HepG2 (cell line): ENCODE measurements at regions not wholly inside any gene's neighbourhood (a gene's known extent, or its start where the extent isn't known, plus 50 kb on each side); places are given as distances from the start of the nearest gene placed in this dataset.

Experiments
- ATAC-seq: fragments of 200-7000 bp; cut with Tn5 transposase; 3 replicates; pipeline ENCODE4 v1.9.1; 2020; ENCODE audit warnings: mild to moderate bottlenecking, moderate library complexity
- BruUV-seq: library from RNA; stranded (reverse); fragments of 400-500 nt; replicated peaks from 2 replicates; lab custom pipeline; 2021; lab: Mats Ljungman, UMichigan
- CTCF ChIA-PET: fragments of 300-600 bp; formaldehyde crosslinking; extraction: SDS; loops from one replicate; lab custom pipeline; 2021; ENCODE audit warnings: low total read pairs, inconsistent platforms, low intra/inter-chr PET ratio; lab: Yijun Ruan, JAX
- POLR2A ChIA-PET: fragments of 350-600 bp; sonication (Branson Sonifier 250); formaldehyde crosslinking; loops from one replicate; lab custom pipeline; 2020; ENCODE audit warnings: antibody characterized with exemption, inconsistent platforms; lab: Yijun Ruan, JAX
- DNase-seq: peaks from one replicate; pipeline ENCODE4 v3.0.0-alpha.2; 2015; ENCODE audit warnings: low spot score
- FAIRE-seq: peaks from 3 replicates; lab custom pipeline; 2011; peaks lifted over from hg19 to GRCh38; lab: Jason Lieb, UNC
- H2AFZ ChIP-seq: one replicate; pipeline ENCODE4 v1.6.1; 2011; ENCODE audit warnings: low read length, inconsistent platforms
- H3K27ac ChIP-seq: fragments of 300-600 bp; 3 replicates; pipeline ENCODE4 v1.8.0; 2011; ENCODE audit warnings: mixed run types, mild to moderate bottlenecking, mixed read lengths, low read length, inconsistent platforms; ENCODE audit not compliant: insufficient read depth; ENCODE audit errors: extremely low read length
- H3K27me3 ChIP-seq, 2 experiments: fragments of 200-600 bp in 1 of 2; 2 replicates in 1 of 2; 3 replicates in 1 of 2; pipeline versions ENCODE4 v1.6.0 to v1.8.0; 2011; ENCODE audit warnings: low read length in 2 of 2, mild to moderate bottlenecking in 2 of 2, moderate library complexity in 2 of 2, inconsistent platforms in 1 of 2; ENCODE audit not compliant: insufficient read depth in 2 of 2, control insufficient read depth in 1 of 2
- H3K36me3 ChIP-seq, 2 experiments: fragments of 200-600 bp in 1 of 2; replicated peaks in 1 of 2; 2 replicates in 1 of 2; 3 replicates in 1 of 2; pipeline versions ENCODE4 v1.5.1 to v1.8.0; 2011; ENCODE audit warnings: low read length in 2 of 2, inconsistent platforms in 1 of 2; ENCODE audit not compliant: insufficient read depth in 2 of 2, control insufficient read depth in 1 of 2
- H3K4me1 ChIP-seq: 2 replicates; pipeline ENCODE4 v1.5.1; 2012; ENCODE audit warnings: low read length, inconsistent platforms; ENCODE audit not compliant: insufficient read depth
- H3K4me2 ChIP-seq: 2 replicates; pipeline ENCODE4 v1.6.0; 2011; ENCODE audit warnings: low read depth, low read length, inconsistent platforms
- H3K4me3 ChIP-seq, 3 experiments: fragments of 200-600 bp in 1 of 3; sonication (generic), shearing (Covaris generic) in 1 of 3; replicated peaks in 1 of 3; 2 replicates each; pipeline ENCODE4 v1.5.1; 2011 to 2016; ENCODE audit warnings: low read length in 3 of 3, inconsistent platforms in 2 of 3, low read depth in 2 of 3, mild to moderate bottlenecking in 2 of 3, control low read depth in 1 of 3, mixed read lengths in 1 of 3; ENCODE audit not compliant: insufficient read depth in 1 of 3
- H3K79me2 ChIP-seq: one replicate; pipeline ENCODE4 v1.6.1; 2011; ENCODE audit warnings: low read length, inconsistent platforms; ENCODE audit not compliant: insufficient read depth
- H3K9ac ChIP-seq: 2 replicates; pipeline ENCODE4 v1.6.0; 2011; ENCODE audit warnings: mild to moderate bottlenecking, low read depth, low read length, inconsistent platforms; ENCODE audit not compliant: insufficient read depth
- H3K9me3 ChIP-seq: 2 replicates; pipeline ENCODE4 v1.5.1; 2012; ENCODE audit warnings: mild to moderate bottlenecking, low read length
- H4K20me1 ChIP-seq: 2 replicates; pipeline ENCODE4 v1.6.0; 2011; ENCODE audit warnings: inconsistent platforms, mild to moderate bottlenecking, low read length, moderate library complexity; ENCODE audit not compliant: insufficient read depth
- ARNTL ChIP-seq: sonication (generic); formaldehyde crosslinking; IDR thresholded peaks from 2 replicates; pipeline ENCODE4 v1.4.0; 2020; ENCODE audit warnings: mild to moderate bottlenecking, missing genetic modification reagents
- ATF1 ChIP-seq: IDR thresholded peaks from 2 replicates; pipeline ENCODE4 v1.6.1; 2016; ENCODE audit warnings: mild to moderate bottlenecking, control low read depth
- CREB3 ChIP-seq: sonication (generic); formaldehyde crosslinking; IDR thresholded peaks from 2 replicates; pipeline ENCODE4 v1.5.0; 2020; ENCODE audit warnings: missing genetic modification reagents
- HOXD1 ChIP-seq: sonication (generic); formaldehyde crosslinking; IDR thresholded peaks from 2 replicates; pipeline ENCODE4 v1.5.0; 2020; ENCODE audit warnings: missing genetic modification reagents
- MAFK ChIP-seq, 2 experiments: IDR thresholded peaks in 1 of 2; conservative IDR thresholded peaks in 1 of 2; 2 replicates each; pipeline ENCODE4 v1.6.1; 2011; ENCODE audit warnings: improper control_type of control experiment in 2 of 2, low read length in 2 of 2
- MBD4 ChIP-seq: IDR thresholded peaks from 2 replicates; pipeline ENCODE4 v1.6.1; 2012; ENCODE audit warnings: low read length, inconsistent platforms, borderline replicate concordance
- MZF1 ChIP-seq: sonication (generic); formaldehyde crosslinking; IDR thresholded peaks from 2 replicates; pipeline ENCODE4 v1.8.1; 2023; ENCODE audit warnings: mild to moderate bottlenecking, missing genetic modification reagents, borderline replicate concordance
- UBTF ChIP-seq: sonication (generic); formaldehyde crosslinking; IDR thresholded peaks from 2 replicates; pipeline ENCODE4 v1.4.0; 2020; ENCODE audit warnings: mild to moderate bottlenecking, missing genetic modification reagents
- ZNF12 ChIP-seq: sonication (generic); formaldehyde crosslinking; IDR thresholded peaks from 2 replicates; pipeline ENCODE4 v1.5.0; 2020; ENCODE audit warnings: missing genetic modification reagents
- ZNF160 ChIP-seq: sonication (generic); formaldehyde crosslinking; IDR thresholded peaks from 2 replicates; pipeline ENCODE4 v1.8.0; 2022; ENCODE audit warnings: mild to moderate bottlenecking, inconsistent platforms, missing genetic modification reagents
- ZNF232 ChIP-seq: sonication (generic); formaldehyde crosslinking; IDR thresholded peaks from 2 replicates; pipeline ENCODE4 v1.4.0; 2020; ENCODE audit warnings: missing genetic modification reagents, borderline replicate concordance
- ZNF577 ChIP-seq: sonication (generic); formaldehyde crosslinking; IDR thresholded peaks from 2 replicates; pipeline ENCODE4 v1.4.0; 2020; ENCODE audit warnings: mild to moderate bottlenecking, low read depth, missing genetic modification reagents, borderline replicate concordance
- ZSCAN22 ChIP-seq: sonication (generic); formaldehyde crosslinking; IDR thresholded peaks from 2 replicates; pipeline ENCODE4 v1.4.0; 2020; ENCODE audit warnings: mild to moderate bottlenecking, missing genetic modification reagents
- ZZZ3 ChIP-seq: sonication (generic); formaldehyde crosslinking; IDR thresholded peaks from 2 replicates; pipeline ENCODE4 v1.4.0; 2020; ENCODE audit warnings: missing genetic modification reagents, mild to moderate bottlenecking, borderline replicate concordance
- WGBS: methylation state at CpG from one replicate; pipeline ENCODE4 v1.1.6; 2017; ENCODE audit warnings: low lambda C conversion rate; 5-methylcytosine and 5-hydroxymethylcytosine counted together
- in situ Hi-C: cut with HindIII; loops from 2 replicates; pipeline ENCODE4 v1.10.0; 2017; ENCODE audit warnings: low pct_unique_long_range_greater_than_20kb; ENCODE audit not compliant: extremely low pct_ligation_motif_present
- intact Hi-C: fragments of 100-400 bp; cut with micrococcal nuclease; formaldehyde crosslinking; loops from one replicate; pipeline ENCODE4 v1.10.0; 2022; ENCODE audit not compliant: unreplicated experiment
- TF ChIP-seq, protein P1 (sequence below): sonication (generic); formaldehyde crosslinking; IDR thresholded peaks from 2 replicates; pipeline ENCODE4 v1.5.1; 2020; ENCODE audit warnings: mild to moderate bottlenecking, missing genetic modification reagents
- TF ChIP-seq, protein P2 (sequence below): sonication (generic); formaldehyde crosslinking; IDR thresholded peaks from 2 replicates; pipeline ENCODE4 v1.5.1; 2020; ENCODE audit warnings: missing genetic modification reagents, mild to moderate bottlenecking, borderline replicate concordance
- TF ChIP-seq, protein P3 (sequence below): sonication (generic); formaldehyde crosslinking; IDR thresholded peaks from 2 replicates; pipeline ENCODE4 v1.4.0; 2020; ENCODE audit warnings: missing genetic modification reagents

GRCh38 chr10:117750616-117751015 is 208.1 kb downstream of the EMX2 start:
- intact Hi-C loops, result no loop called here
- no peaks in the 10 kb centered on the region for H3K36me3 ChIP-seq
- ChIA-PET CTCF (no interaction called here), POLR2A (no interaction called here)
- H3K4me1 ChIP-seq, result no peaks in the 10 kb centered on the region
- WGBS, result 60% methylated on average over 3 of the region's 4 CpGs
- H4K20me1 ChIP-seq, result no peaks in the 10 kb centered on the region
- no peak overlapping the region for H3K9ac ChIP-seq
- DNase-seq (no peak), ATAC-seq (no peak), FAIRE-seq (no peak)
- no peaks in the 10 kb centered on the region; a peak in 2 of 5 replicates for H3K27me3 ChIP-seq
- no peak overlapping the region for H3K4me3 ChIP-seq
- no TSS peak for BruUV-seq
- no peak overlapping the region for H3K27ac ChIP-seq
- no peaks in the 10 kb centered on the region for H3K79me2 ChIP-seq
- H3K9me3 ChIP-seq, result no peaks in the 10 kb centered on the region
- no peak overlapping the region for H2AFZ ChIP-seq
- in situ Hi-C loops, result no loop called here
- no peak for TF ChIP-seq ATF1 (CRISPR knock-in tag)
- no peak for TF ChIP-seq CREB3 (CRISPR knock-in tag)
- TF ChIP-seq ZNF232 (CRISPR knock-in tag), result no peak
- no peak for TF ChIP-seq HOXD1
- no peak for TF ChIP-seq MBD4
- TF ChIP-seq ZZZ3 (CRISPR knock-in tag), result no peak
- TF ChIP-seq UBTF, result no peak
- TF ChIP-seq, protein P1, sequence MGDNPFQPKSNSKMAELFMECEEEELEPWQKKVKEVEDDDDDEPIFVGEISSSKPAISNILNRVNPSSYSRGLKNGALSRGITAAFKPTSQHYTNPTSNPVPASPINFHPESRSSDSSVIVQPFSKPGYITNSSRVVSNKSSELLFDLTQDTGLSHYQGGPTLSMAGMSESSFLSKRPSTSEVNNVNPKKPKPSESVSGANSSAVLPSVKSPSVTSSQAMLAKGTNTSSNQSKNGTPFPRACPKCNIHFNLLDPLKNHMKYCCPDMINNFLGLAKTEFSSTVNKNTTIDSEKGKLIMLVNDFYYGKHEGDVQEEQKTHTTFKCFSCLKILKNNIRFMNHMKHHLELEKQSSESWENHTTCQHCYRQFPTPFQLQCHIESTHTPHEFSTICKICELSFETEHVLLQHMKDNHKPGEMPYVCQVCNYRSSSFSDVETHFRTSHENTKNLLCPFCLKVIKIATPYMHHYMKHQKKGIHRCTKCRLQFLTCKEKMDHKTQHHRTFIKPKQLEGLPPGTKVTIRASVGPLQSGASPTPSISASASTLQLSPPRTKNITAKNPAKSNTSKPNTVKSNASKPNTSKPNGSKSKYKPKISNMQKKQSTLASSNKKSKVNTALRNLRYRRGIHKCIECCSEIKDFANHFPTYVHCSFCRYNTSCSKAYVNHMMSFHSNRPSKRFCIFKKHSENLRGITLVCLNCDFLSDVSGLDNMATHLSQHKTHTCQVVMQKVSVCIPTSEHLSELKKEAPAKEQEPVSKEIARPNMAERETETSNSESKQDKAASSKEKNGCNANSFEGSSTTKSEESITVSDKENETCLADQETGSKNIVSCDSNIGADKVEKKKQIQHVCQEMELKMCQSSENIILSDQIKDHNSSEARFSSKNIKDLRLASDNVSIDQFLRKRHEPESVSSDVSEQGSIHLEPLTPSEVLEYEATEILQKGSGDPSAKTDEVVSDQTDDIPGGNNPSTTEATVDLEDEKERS (CRISPR knock-in tag), result no peak
- TF ChIP-seq, protein P2, sequence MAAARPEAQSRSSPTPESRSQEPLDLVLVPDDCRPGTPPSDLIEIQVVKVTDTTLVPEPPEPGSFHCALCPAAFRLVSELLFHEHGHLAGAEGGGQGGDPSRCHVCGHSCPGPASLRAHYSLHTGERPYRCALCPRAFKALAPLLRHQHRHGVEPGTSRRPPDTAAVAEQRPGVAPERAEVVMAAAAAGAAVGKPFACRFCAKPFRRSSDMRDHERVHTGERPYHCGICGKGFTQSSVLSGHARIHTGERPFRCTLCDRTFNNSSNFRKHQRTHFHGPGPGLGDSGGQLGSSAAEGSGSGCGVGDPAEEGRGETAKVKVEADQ (CRISPR knock-in tag), result no peak
- no peak for TF ChIP-seq MZF1 (CRISPR knock-in tag)
- TF ChIP-seq ZNF577, result no peak
- TF ChIP-seq ZNF160, result no peak
- no peak for TF ChIP-seq ARNTL (CRISPR knock-in tag)
- no peak for TF ChIP-seq MAFK (conservative IDR thresholded peaks at IDR 0.05 in 1 of 2, IDR thresholded peaks at IDR 0.05 in 1 of 2; ENCODE audit: low read length in 2 of 2)
- TF ChIP-seq ZSCAN22 (CRISPR knock-in tag), result no peak
- TF ChIP-seq ZNF12 (CRISPR knock-in tag), result no peak
- TF ChIP-seq, protein P3, sequence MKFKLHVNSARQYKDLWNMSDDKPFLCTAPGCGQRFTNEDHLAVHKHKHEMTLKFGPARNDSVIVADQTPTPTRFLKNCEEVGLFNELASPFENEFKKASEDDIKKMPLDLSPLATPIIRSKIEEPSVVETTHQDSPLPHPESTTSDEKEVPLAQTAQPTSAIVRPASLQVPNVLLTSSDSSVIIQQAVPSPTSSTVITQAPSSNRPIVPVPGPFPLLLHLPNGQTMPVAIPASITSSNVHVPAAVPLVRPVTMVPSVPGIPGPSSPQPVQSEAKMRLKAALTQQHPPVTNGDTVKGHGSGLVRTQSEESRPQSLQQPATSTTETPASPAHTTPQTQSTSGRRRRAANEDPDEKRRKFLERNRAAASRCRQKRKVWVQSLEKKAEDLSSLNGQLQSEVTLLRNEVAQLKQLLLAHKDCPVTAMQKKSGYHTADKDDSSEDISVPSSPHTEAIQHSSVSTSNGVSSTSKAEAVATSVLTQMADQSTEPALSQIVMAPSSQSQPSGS (CRISPR knock-in tag), result no peak
- no peak overlapping the region for H3K4me2 ChIP-seq
